Fibroblast of mammary gland (primary cell): ENCODE measurements at regions not wholly inside any gene's neighbourhood (a gene's known extent, or its start where the extent isn't known, plus 50 kb on each side); places are given as distances from the start of the nearest gene placed in this dataset.

ENCODE experiments used
- DNase-seq: peaks from one replicate; pipeline ENCODE4 v3.0.0-alpha.2; 2010; ENCODE audit warnings: low read depth
- H3K4me3 ChIP-seq: 2 replicates; pipeline ENCODE4 v1.5.1; 2011; ENCODE audit warnings: low read depth, mild to moderate bottlenecking, low read length, moderate library complexity; ENCODE audit not compliant: control insufficient read depth
- TF ChIP-seq, protein P1 (sequence below): conservative IDR thresholded peaks from 2 replicates; pipeline ENCODE4 v1.5.1; 2011; ENCODE audit warnings: low read depth, low read length, inconsistent platforms; ENCODE audit not compliant: control insufficient read depth, insufficient read depth

DNA sequence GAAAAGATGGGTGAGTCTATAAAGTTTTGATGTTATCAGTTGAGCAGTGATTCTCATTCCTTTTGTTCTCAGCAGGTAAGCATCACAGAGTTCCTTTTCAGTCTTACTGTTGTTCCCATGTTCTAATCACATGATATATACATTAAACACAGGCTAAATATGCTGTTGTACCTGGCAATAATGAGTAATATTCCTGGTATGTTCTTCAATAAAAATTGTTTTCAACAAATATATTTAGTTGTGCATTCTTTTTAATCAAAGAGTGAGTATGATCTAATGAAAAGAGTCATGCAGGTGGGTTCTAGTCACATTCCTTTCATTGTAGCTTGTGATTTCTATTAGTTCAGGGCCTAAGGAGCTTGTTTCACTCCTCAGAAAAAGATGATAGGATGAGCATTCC is 288.3 kb upstream of the NETO1 start:
- H3K4me3 ChIP-seq = no peak overlapping the region
- TF ChIP-seq, protein P1, sequence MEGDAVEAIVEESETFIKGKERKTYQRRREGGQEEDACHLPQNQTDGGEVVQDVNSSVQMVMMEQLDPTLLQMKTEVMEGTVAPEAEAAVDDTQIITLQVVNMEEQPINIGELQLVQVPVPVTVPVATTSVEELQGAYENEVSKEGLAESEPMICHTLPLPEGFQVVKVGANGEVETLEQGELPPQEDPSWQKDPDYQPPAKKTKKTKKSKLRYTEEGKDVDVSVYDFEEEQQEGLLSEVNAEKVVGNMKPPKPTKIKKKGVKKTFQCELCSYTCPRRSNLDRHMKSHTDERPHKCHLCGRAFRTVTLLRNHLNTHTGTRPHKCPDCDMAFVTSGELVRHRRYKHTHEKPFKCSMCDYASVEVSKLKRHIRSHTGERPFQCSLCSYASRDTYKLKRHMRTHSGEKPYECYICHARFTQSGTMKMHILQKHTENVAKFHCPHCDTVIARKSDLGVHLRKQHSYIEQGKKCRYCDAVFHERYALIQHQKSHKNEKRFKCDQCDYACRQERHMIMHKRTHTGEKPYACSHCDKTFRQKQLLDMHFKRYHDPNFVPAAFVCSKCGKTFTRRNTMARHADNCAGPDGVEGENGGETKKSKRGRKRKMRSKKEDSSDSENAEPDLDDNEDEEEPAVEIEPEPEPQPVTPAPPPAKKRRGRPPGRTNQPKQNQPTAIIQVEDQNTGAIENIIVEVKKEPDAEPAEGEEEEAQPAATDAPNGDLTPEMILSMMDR = no peak
- no peak for DNase-seq

DNA sequence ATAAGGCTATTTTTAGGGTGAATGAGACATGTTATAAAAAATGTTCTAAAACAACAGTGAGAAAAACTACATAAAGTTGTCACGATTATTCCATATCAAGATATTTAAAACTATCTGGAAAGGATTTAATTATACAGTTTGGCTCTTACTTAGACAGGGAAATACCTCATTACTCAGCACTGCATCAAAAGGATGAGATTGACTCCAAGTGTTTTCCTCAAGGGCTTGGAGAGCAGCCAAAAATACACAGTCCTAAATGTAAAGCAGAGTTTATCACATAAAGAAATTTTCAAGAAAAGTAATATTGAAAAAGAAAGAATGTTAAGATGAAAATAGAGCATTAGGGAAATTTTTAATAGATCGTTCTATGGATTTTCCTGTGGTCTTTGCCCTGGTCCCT is 285.5 kb upstream of the NETO1 start:
- TF ChIP-seq, protein P1 = no peak
- DNase-seq = no peak
- no peak overlapping the region for H3K4me3 ChIP-seq

DNA sequence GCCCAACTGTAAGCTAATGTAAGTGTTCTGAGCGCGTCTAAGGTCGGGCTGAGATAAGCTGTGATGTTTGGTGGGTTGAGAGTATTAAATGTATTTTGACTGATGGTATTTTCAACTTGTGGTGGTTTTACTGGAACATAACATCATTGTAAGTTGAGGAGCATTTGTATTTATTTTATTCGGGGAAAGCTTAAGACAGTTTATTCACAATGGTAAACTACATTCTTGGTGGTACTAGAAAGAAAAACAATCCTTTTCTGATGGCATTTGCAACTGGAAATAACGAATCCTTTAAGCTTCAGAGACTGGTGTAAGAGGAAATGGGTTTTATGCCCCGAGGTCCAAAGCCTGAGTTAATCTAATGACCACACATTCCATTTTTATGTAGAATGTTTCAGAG is 283.3 kb upstream of the NETO1 start:
- DNase-seq = no peak
- no peak overlapping the region for H3K4me3 ChIP-seq
- TF ChIP-seq, protein P1 = no peak

DNA sequence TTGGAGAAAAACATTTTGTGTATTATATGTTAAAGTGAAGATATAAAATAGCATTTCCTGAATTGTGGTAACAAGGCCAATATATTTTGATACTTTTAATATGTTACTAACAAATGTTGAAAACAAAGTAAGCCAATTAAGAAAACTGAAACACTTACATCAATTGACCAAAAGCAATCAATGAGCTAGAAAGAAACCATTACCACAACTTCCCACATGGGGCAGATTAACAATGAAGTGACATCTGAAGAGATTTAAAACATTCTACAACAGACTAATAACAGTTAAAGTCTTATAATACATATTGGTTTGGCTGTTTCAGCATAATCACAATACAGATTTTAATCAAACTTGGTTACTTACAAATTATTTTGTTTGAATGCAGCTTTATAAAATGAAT is 282.4 kb upstream of the NETO1 start:
- TF ChIP-seq, protein P1 = no peak
- H3K4me3 ChIP-seq = no peak overlapping the region
- DNase-seq = no peak

DNA sequence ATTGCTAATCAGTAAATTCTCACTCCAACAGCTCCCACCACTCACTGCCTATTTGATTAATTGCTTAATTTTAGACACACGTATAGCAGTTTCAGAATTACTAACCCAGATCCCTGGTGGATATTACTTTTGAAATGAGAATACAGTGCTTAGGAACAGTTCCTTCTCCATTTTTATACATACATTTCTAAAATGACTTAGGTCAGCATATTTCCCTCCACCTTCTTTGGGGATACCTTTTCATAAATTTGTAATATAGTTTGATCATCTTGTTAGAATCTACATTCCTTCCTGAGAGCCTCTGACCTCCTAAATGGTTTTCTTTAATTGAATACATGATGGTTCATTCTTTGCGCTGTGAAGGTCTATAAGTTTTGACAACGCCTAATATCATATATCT is 279.8 kb upstream of the NETO1 start:
- H3K4me3 ChIP-seq = no peak overlapping the region
- no peak for DNase-seq
- TF ChIP-seq, protein P1 = no peak

DNA sequence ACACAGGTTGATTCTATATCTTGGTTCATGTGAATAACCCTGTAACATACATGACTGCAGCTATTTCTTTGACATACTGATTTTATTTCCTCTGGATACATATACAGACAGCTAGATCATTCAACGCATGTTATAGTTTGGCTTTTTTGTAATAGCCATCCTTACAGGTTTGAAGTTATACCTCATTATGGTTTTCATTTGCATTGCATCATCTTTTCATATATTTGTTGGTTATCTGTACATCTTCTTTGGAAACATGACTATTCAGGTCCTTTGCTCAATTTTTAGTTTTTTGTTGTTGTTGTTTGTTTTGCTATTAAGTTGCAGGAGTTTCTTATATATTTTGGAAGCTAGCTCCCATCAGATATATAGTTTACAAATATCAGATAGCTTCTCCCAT is 276.2 kb upstream of the NETO1 start:
- no peak for DNase-seq
- no peak overlapping the region for H3K4me3 ChIP-seq
- TF ChIP-seq, protein P1 = no peak

DNA sequence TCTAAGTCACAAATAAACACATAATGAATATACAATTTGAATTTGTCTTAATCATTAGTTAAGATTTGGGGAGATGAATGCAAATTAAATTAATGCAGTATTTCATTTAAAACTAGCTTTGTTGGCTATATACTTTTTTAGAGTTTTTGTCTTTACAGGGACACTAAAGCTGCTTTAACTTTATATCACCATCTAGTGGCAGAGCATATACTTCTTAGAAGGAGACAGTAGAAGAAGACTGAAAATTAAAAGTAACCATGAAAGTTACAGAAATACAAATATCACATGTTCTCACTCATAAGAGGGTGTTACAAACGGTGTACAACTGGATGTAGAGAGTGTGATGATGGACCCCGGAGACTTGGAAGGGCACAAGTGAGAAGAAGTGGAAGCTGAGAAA is 268.3 kb upstream of the NETO1 start:
- no peak overlapping the region for H3K4me3 ChIP-seq
- DNase-seq = peak; percentile 11
- TF ChIP-seq, protein P1 = peak; percentile 31
